GM06990 (cell line): ENCODE measurements at regions not wholly inside any gene's neighbourhood (a gene's known extent, or its start where the extent isn't known, plus 50 kb on each side); places are given as distances from the start of the nearest gene placed in this dataset.

Experiments
- DNase-seq: peaks from one replicate; pipeline ENCODE4 v3.0.0-alpha.2; 2011; ENCODE audit not compliant: insufficient read length; ENCODE audit errors: extremely low read depth
- H3K27me3 ChIP-seq: replicated peaks from 2 replicates; pipeline ENCODE4 v1.6.0; 2011; ENCODE audit warnings: low read length; ENCODE audit not compliant: control insufficient read depth, insufficient read depth
- H3K36me3 ChIP-seq: 2 replicates; pipeline ENCODE4 v1.5.1; 2011; ENCODE audit warnings: low read length; ENCODE audit not compliant: control insufficient read depth, insufficient read depth
- H3K4me3 ChIP-seq: replicated peaks from 2 replicates; pipeline ENCODE4 v1.5.1; 2011; ENCODE audit warnings: low read depth, mild to moderate bottlenecking, control low read depth, low read length
- TF ChIP-seq, protein P1 (sequence below): IDR thresholded peaks from 2 replicates; pipeline ENCODE4 v1.5.1; 2011; ENCODE audit warnings: low read length, control low read depth, mild to moderate bottlenecking, inconsistent platforms; ENCODE audit not compliant: insufficient read depth, poor library complexity, severe bottlenecking

DNA sequence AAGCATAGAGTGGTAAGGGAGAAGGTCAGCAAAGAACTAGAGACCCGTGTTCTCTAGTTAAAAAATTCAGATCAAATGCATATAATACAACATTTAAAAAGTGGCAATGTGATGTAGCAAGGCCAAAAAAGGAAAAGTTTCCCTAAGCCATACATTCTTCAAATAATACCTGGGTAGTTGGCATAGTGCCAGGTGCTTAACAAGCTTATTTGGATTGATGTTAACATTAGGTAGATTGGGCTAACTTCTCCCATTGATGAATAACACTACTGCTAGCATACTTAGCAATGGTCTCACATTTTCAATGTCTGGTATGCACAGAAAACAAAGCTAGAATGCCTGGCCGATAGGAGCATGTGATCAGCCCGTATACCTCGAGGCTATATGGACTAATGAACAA lies 283.6 kb upstream of the RARB start:
- no peak overlapping the region for H3K4me3 ChIP-seq
- TF ChIP-seq, protein P1, sequence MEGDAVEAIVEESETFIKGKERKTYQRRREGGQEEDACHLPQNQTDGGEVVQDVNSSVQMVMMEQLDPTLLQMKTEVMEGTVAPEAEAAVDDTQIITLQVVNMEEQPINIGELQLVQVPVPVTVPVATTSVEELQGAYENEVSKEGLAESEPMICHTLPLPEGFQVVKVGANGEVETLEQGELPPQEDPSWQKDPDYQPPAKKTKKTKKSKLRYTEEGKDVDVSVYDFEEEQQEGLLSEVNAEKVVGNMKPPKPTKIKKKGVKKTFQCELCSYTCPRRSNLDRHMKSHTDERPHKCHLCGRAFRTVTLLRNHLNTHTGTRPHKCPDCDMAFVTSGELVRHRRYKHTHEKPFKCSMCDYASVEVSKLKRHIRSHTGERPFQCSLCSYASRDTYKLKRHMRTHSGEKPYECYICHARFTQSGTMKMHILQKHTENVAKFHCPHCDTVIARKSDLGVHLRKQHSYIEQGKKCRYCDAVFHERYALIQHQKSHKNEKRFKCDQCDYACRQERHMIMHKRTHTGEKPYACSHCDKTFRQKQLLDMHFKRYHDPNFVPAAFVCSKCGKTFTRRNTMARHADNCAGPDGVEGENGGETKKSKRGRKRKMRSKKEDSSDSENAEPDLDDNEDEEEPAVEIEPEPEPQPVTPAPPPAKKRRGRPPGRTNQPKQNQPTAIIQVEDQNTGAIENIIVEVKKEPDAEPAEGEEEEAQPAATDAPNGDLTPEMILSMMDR, result no peak

DNA sequence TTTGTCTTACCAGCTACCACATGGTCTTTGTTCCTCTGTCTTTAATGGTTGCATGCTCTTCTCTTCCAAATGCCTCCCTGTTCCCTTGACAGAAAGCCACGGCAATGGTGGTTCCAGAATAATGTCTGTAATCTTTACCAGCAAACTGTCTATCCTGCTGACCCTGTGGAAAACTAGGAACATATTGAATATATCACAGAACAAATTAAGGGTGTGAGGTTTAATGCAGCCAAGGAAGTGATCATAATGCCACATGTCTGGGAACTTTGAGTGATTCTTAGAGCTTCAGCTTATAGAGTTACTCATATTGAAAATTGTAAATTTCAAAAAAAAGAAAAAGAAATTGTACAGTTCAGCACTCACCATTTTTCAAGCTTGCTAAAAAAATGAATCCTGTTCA lies 282.9 kb upstream of the RARB start:
- no peak overlapping the region for H3K4me3 ChIP-seq
- no peaks in the 10 kb centered on the region for H3K27me3 ChIP-seq
- no peak for DNase-seq
- no peaks in the 10 kb centered on the region for H3K36me3 ChIP-seq
- TF ChIP-seq, protein P1, result no peak

More for the DNA sequence above, 283.6 kb upstream of the RARB start:
- no peaks in the 10 kb centered on the region for H3K27me3 ChIP-seq
- DNase-seq, result no peak
- H3K36me3 ChIP-seq, result no peaks in the 10 kb centered on the region

DNA sequence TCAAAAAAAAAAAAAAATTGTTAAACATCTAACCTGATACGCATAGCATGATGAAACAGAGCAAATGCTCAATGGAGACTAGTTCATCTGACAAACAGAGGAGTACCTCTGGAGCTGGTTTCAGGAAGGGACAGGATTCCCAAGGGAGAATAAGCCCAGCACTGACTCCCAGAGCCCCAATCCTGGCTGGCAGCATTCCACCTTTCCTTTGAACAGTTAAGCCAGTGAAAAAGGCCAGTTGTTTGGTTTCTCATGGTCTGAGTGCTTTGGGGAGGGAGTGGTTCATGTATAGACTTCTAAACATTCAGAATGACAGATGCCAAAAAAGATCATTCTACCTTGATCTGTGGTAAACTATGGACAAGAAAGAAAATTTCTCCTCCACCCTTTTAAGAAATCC lies 277.9 kb upstream of the RARB start:
- no peak for DNase-seq
- no peaks in the 10 kb centered on the region for H3K27me3 ChIP-seq
- H3K4me3 ChIP-seq, result no peak overlapping the region
- no peaks in the 10 kb centered on the region for H3K36me3 ChIP-seq
- TF ChIP-seq, protein P1, result no peak

DNA sequence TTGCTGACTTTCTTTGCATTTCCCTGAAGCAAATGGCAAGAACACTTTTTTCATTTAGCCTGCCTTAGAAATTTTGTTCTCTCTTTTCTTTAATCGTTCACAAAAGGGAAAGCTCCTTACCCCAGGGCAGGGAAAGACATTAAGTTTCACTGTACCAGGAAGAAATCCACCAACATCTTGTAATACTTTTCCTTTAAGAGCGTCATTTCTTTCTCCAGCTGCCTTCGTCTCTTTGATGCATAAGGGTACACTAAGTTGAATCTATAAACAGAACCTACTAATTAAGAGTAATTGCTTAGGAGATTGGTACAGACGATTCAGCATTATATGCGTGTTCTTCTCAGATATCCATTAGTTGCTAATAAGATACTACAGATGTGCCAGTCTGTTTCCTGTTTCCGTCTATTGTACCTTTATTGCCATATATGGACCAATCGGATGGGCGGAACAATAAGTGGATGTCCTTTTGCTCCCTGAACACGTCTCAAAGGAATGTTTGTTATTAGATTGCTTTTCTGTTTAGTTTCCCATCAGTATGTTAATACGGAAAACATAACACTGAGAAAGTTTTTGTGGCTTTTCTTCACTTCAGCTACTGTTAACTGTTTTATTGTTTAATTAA lies 276.7 kb upstream of the RARB start:
- Histone ChIP-seq H3K27me3 (no peaks in the 10 kb centered on the region), H3K36me3 (no peaks in the 10 kb centered on the region), H3K4me3 (no peak overlapping the region)
- DNase-seq, result no peak
- TF ChIP-seq, protein P1, result no peak

DNA sequence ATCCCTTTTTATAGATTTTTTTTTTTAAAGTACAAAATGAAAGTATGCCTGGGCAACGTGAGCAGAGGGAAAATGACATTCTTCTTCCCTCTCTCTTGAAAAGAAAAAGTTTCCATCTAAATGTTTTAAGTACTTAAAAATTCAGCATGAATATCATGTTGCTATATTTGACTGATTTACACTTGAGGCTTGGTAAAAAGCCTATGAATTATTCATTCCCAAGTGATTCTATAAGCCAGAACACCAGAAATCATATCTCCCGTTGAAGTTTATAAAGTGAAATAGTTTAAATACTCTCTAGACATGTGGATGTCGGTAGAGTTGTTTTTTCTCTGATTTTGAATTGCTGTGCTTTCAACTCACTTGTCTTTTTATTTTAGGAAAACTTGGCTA lies 276.2 kb upstream of the RARB start:
- no peaks in the 10 kb centered on the region for H3K36me3 ChIP-seq

DNA sequence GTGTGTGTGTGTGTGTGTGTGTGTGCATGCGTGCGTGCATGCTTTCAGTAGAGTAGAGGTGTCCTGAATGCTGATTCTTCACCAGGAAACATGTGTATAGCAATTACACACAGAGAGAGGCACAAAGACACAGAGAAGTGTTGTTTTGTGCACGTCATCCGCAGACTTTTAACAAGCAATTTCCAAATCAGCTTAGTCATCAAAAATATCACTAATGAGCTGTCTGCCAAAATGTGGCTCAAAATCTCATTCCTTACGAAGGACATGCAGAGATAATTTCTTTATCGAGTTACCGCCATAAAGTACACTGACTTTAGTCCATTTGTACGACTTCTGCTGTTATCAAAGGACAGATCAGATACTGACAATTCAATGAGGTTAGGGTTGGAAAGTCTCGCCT lies 274.9 kb upstream of the RARB start:
- Histone ChIP-seq H3K4me3 (no peak overlapping the region), H3K36me3 (no peaks in the 10 kb centered on the region), H3K27me3 (no peaks in the 10 kb centered on the region)
- DNase-seq, result no peak
- TF ChIP-seq, protein P1, result no peak

More for the DNA sequence above, 276.2 kb upstream of the RARB start:
- no peak for DNase-seq
- H3K27me3 ChIP-seq, result no peaks in the 10 kb centered on the region
- TF ChIP-seq, protein P1, result no peak
- H3K4me3 ChIP-seq, result no peak overlapping the region
